Suprapubic skin (tissue), 4 donors: ENCODE measurements at regions not wholly inside any gene's neighbourhood (a gene's known extent, or its start where the extent isn't known, plus 50 kb on each side); places are given as distances from the start of the nearest gene placed in this dataset.

Source experiments
- CTCF ChIP-seq, 2 donors: fragments of 200-600 bp in 1 of 2; fragments of 450-650 bp in 1 of 2; sonication (generic) in 1 of 2; IDR thresholded peaks; one replicate each; pipeline ENCODE4 v1.5.1; 2016 to 2019; ENCODE audit warnings: antibody characterized with exemption in 2 of 2, mild to moderate bottlenecking in 1 of 2, moderate library complexity in 1 of 2
- EP300 ChIP-seq: sonication (generic); formaldehyde crosslinking; IDR thresholded peaks from one replicate; pipeline ENCODE4 v1.6.1; 2017; ENCODE audit warnings: antibody characterized with exemption
- POLR2A ChIP-seq, 2 donors: fragments of 450-650 bp; IDR thresholded peaks; one replicate each; pipeline ENCODE4 v1.6.1; 2017; ENCODE audit warnings: antibody characterized with exemption in 2 of 2, mild to moderate bottlenecking in 2 of 2, moderate library complexity in 2 of 2
- POLR2AphosphoS5 ChIP-seq, 3 donors: sonication (generic); formaldehyde crosslinking; IDR thresholded peaks; one replicate each; pipeline ENCODE4 v1.6.1; 2017; ENCODE audit warnings: antibody characterized with exemption in 3 of 3

DNA sequence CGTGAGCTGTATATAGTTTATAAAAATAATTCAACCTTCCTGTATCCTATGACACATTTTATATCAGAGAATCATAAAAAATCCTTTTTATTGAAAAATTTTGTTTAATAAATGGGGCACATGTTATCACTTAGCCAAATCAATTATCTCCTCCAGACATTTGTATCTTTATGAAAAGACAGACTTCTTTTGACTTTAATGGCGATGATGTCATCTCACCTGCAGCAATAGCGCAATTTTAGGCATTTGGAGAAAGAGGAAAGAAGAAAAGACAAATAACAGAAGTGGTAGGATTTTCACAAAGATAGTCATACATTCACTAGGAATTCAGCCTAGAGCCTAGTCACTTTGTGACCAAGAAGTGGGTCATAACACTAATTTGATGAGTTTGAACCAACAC is 444.5 kb downstream of the PREX1 start:
- no peak for TF ChIP-seq CTCF (IDR thresholded peaks at IDR 0.05)
- TF ChIP-seq POLR2A (IDR thresholded peaks at IDR 0.05), result no peak
- TF ChIP-seq EP300, result no peak
- TF ChIP-seq POLR2AphosphoS5 (IDR thresholded peaks at IDR 0.05), result no peak
